Prostate gland (tissue), 2 donors: ENCODE measurements at regions not wholly inside any gene's neighbourhood (a gene's known extent, or its start where the extent isn't known, plus 50 kb on each side); places are given as distances from the start of the nearest gene placed in this dataset.

Experiments
- CTCF ChIP-seq, 4 experiments: fragments of 200-600 bp in 2 of 4; fragments of 450-650 bp in 2 of 4; sonication (generic) in 2 of 4; IDR thresholded peaks; 1 replicate in 3 of 4; 2 replicates in 1 of 4; pipeline ENCODE4 v1.5.1; 2016 to 2019; ENCODE audit warnings: antibody characterized with exemption in 4 of 4, mild to moderate bottlenecking in 2 of 4, moderate library complexity in 2 of 4
- POLR2A ChIP-seq: fragments of 450-650 bp; IDR thresholded peaks from one replicate; pipeline ENCODE4 v1.6.1; 2016; ENCODE audit warnings: antibody characterized with exemption, mild to moderate bottlenecking
- POLR2AphosphoS5 ChIP-seq: sonication (generic); formaldehyde crosslinking; IDR thresholded peaks from one replicate; pipeline ENCODE4 v1.6.1; 2017; ENCODE audit warnings: antibody characterized with exemption

- TF ChIP-seq CTCF (IDR thresholded peaks at IDR 0.05) (no peak), POLR2A (no peak), POLR2AphosphoS5 (no peak)
Observed at GRCh38 chr16:85180827-85181738, 68.8 kb upstream of the CIBAR2 start.
